ENCODE measurements at regions not wholly inside any gene's neighbourhood (a gene's known extent, or its start where the extent isn't known, plus 50 kb on each side); places are given as distances from the start of the nearest gene placed in this dataset.

- no peaks in the 10 kb centered on the region for H3F3A ChIP-seq (ENCODE audit: insufficient read depth, low read length)
- H3K9me2 ChIP-seq (ENCODE audit: low read depth, low read length), result no peaks in the 10 kb centered on the region
- no peaks in the 10 kb centered on the region for H4K20me1 ChIP-seq (ENCODE audit: insufficient read depth, low read length)
- no peaks in the 10 kb centered on the region for H3K36me3 ChIP-seq (ENCODE audit: insufficient read depth, low read length)
- H2AFZ ChIP-seq (ENCODE audit: low read length), result no peak overlapping the region
- H3K9me3 ChIP-seq (ENCODE audit: low read length), result no peaks in the 10 kb centered on the region
- H3K4me3 ChIP-seq (ENCODE audit: low read depth, low read length, poor library complexity, severe bottlenecking), result no peak overlapping the region
- no peaks in the 10 kb centered on the region for H3K4me1 ChIP-seq (ENCODE audit: insufficient read depth, low read length, severe bottlenecking)
- H3K4me2 ChIP-seq (ENCODE audit: low read length), result no peak overlapping the region
- H3K79me2 ChIP-seq (ENCODE audit: insufficient read depth, low read length), result no peaks in the 10 kb centered on the region
- no peak overlapping the region for H3K9ac ChIP-seq (ENCODE audit: low read length)
- no peaks in the 10 kb centered on the region for H3K27me3 ChIP-seq (ENCODE audit: insufficient read depth, low read length)
- TF ChIP-seq EZH2 (IDR thresholded peaks at IDR 0.05; ENCODE audit: borderline replicate concordance, low read length) (no peak), CTCF (IDR thresholded peaks at IDR 0.05; ENCODE audit: low read length) (no peak)
- H3K27ac ChIP-seq (ENCODE audit: low read depth, low read length, poor library complexity, severe bottlenecking), result no peak overlapping the region
Measured at GRCh38 chr5:92994392-92994791, 586.6 kb downstream of the NR2F1-AS1 start.

GRCh38 chr5:92992073-92992472, 588.9 kb downstream of the NR2F1-AS1 start:
- H3K9me2 ChIP-seq (ENCODE audit: low read depth, low read length), result no peaks in the 10 kb centered on the region
- no peaks in the 10 kb centered on the region for H3F3A ChIP-seq (ENCODE audit: insufficient read depth, low read length)
- no peak overlapping the region for H3K4me2 ChIP-seq (ENCODE audit: low read length)
- TF ChIP-seq CTCF (IDR thresholded peaks at IDR 0.05; ENCODE audit: low read length) (no peak), EZH2 (IDR thresholded peaks at IDR 0.05; ENCODE audit: borderline replicate concordance, low read length) (no peak)
- H3K27me3 ChIP-seq (ENCODE audit: insufficient read depth, low read length), result no peaks in the 10 kb centered on the region
- no peaks in the 10 kb centered on the region for H3K36me3 ChIP-seq (ENCODE audit: insufficient read depth, low read length)
- H2AFZ ChIP-seq (ENCODE audit: low read length), result no peak overlapping the region
- H3K9me3 ChIP-seq (ENCODE audit: low read length), result no peaks in the 10 kb centered on the region
- no peak overlapping the region for H3K27ac ChIP-seq (ENCODE audit: low read depth, low read length, poor library complexity, severe bottlenecking)
- no peaks in the 10 kb centered on the region for H3K4me1 ChIP-seq (ENCODE audit: insufficient read depth, low read length, severe bottlenecking)
- no peaks in the 10 kb centered on the region for H4K20me1 ChIP-seq (ENCODE audit: insufficient read depth, low read length)
- no peak overlapping the region for H3K9ac ChIP-seq (ENCODE audit: low read length)
- no peak overlapping the region for H3K4me3 ChIP-seq (ENCODE audit: low read depth, low read length, poor library complexity, severe bottlenecking)
- no peaks in the 10 kb centered on the region for H3K79me2 ChIP-seq (ENCODE audit: insufficient read depth, low read length)

- Histone ChIP-seq H3K27ac (ENCODE audit: low read depth, low read length, poor library complexity, severe bottlenecking) (no peak overlapping the region), H4K20me1 (ENCODE audit: insufficient read depth, low read length) (no peaks in the 10 kb centered on the region), H3K4me3 (ENCODE audit: low read depth, low read length, poor library complexity, severe bottlenecking) (no peak overlapping the region), H3K9me3 (ENCODE audit: low read length) (no peaks in the 10 kb centered on the region), H3K79me2 (ENCODE audit: insufficient read depth, low read length) (no peaks in the 10 kb centered on the region), H3K9me2 (ENCODE audit: low read depth, low read length) (no peaks in the 10 kb centered on the region), H3K4me1 (ENCODE audit: insufficient read depth, low read length, severe bottlenecking) (no peaks in the 10 kb centered on the region), H3K9ac (ENCODE audit: low read length) (no peak overlapping the region), H3F3A (ENCODE audit: insufficient read depth, low read length) (no peaks in the 10 kb centered on the region), H2AFZ (ENCODE audit: low read length) (no peak overlapping the region), H3K27me3 (ENCODE audit: insufficient read depth, low read length) (no peaks in the 10 kb centered on the region), H3K4me2 (ENCODE audit: low read length) (no peak overlapping the region), H3K36me3 (ENCODE audit: insufficient read depth, low read length) (no peaks in the 10 kb centered on the region)
- TF ChIP-seq EZH2 (IDR thresholded peaks at IDR 0.05; ENCODE audit: borderline replicate concordance, low read length) (no peak), CTCF (IDR thresholded peaks at IDR 0.05; ENCODE audit: low read length) (no peak)
Measured at GRCh38 chr5:92991581-92992067, 589.4 kb downstream of the NR2F1-AS1 start.

Measured in OCI-LY1 (cell line).